ENCODE measurements at regions not wholly inside any gene's neighbourhood (a gene's known extent, or its start where the extent isn't known, plus 50 kb on each side); places are given as distances from the start of the nearest gene placed in this dataset.
A peak's percentile ranks its signal among the peaks of the same experiment; 100 is the strongest.
"Not testable (repeated sequence)": the region's sequence is repeated elsewhere in the genome, so short reads cannot be mapped to it uniquely, and the experiment has no call there.

- H3K27me3 ChIP-seq = no peaks in the 10 kb centered on the region
- no peak for DNase-seq
- H3K4me1 ChIP-seq = peaks cover 0 to 12% of the 10 kb centered on the region in 2 donors
- H3K9me3 ChIP-seq = no peaks in the 10 kb centered on the region
- no peaks in the 10 kb centered on the region for H3K36me3 ChIP-seq
- H3K4me3 ChIP-seq = no peak overlapping the region
- ATAC-seq = peak; percentile 49 to 54
- intact Hi-C loops (cut with DNase I; ENCODE audit: low total_unique reads) (no loop called here), in situ Hi-C loops (cut with MboI; ENCODE audit: low sequenced_read_pairs in 4 of 4) (no loop called here)
- TF ChIP-seq CTCF (IDR thresholded peaks at IDR 0.05 in 4 of 5, conservative IDR thresholded peaks at IDR 0.05 in 1 of 5) (no peak), POLR2A (IDR thresholded peaks at IDR 0.05) (no peak)
- no peak overlapping the region for H3K27ac ChIP-seq
Measured at GRCh38 chr5:38138574-38138973, 119.8 kb upstream of the EGFLAM start.

- H3K27ac ChIP-seq = no peak overlapping the region
- H3K4me1 ChIP-seq = peaks cover 0 to 12% of the 10 kb centered on the region in 2 donors
- no peak for DNase-seq
- intact Hi-C loops (cut with DNase I; ENCODE audit: low total_unique reads) = no loop called here
- no peak for ATAC-seq
- H3K9me3 ChIP-seq = no peaks in the 10 kb centered on the region
- no peak overlapping the region for H3K4me3 ChIP-seq
- H3K27me3 ChIP-seq = no peaks in the 10 kb centered on the region
- H3K36me3 ChIP-seq = no peaks in the 10 kb centered on the region
- TF ChIP-seq POLR2A (IDR thresholded peaks at IDR 0.05) (no peak), CTCF (IDR thresholded peaks at IDR 0.05 in 4 of 5, conservative IDR thresholded peaks at IDR 0.05 in 1 of 5) (no peak)
- in situ Hi-C loops (cut with MboI; ENCODE audit: low sequenced_read_pairs in 4 of 4) = no loop called here
Measured at GRCh38 chr5:38135486-38136039, 122.8 kb upstream of the EGFLAM start.

- intact Hi-C loops (cut with DNase I; ENCODE audit: low total_unique reads) (no loop called here), in situ Hi-C loops (cut with MboI; ENCODE audit: low sequenced_read_pairs in 4 of 4) (no loop called here)
- TF ChIP-seq POLR2A (IDR thresholded peaks at IDR 0.05) (no peak), CTCF (IDR thresholded peaks at IDR 0.05 in 4 of 5, conservative IDR thresholded peaks at IDR 0.05 in 1 of 5) (no peak)
- Histone ChIP-seq H3K27ac (no peak overlapping the region), H3K36me3 (no peaks in the 10 kb centered on the region), H3K27me3 (no peaks in the 10 kb centered on the region), H3K9me3 (no peaks in the 10 kb centered on the region), H3K4me3 (peak overlapping the region in 1 of 4 donors; percentile 16), H3K4me1 (peaks cover 0 to 12% of the 10 kb centered on the region in 2 donors)
- DNase-seq = peak; percentile 4 to 14
- ATAC-seq = peak; percentile 79 to 81
Measured at GRCh38 chr5:38134810-38135209, 123.5 kb upstream of the EGFLAM start.

- H3K4me1 ChIP-seq = peaks cover 0 to 12% of the 10 kb centered on the region in 2 donors
- H3K4me3 ChIP-seq; intact Hi-C loops (cut with DNase I; ENCODE audit: low total_unique reads); H3K36me3 ChIP-seq; in situ Hi-C loops (cut with MboI; ENCODE audit: low sequenced_read_pairs in 4 of 4); DNase-seq; H3K27me3 ChIP-seq; ATAC-seq; H3K9me3 ChIP-seq; H3K27ac ChIP-seq: not testable (repeated sequence)
Measured at GRCh38 chr5:38134294-38134693, 124.1 kb upstream of the EGFLAM start.

GRCh38 chr5:38131686-38132085, 126.7 kb upstream of the EGFLAM start:
- intact Hi-C loops (cut with DNase I; ENCODE audit: low total_unique reads) = no loop called here

More at GRCh38 chr5:38131686-38132085, 126.7 kb upstream of the EGFLAM start:
- Histone ChIP-seq H3K27ac (no peak overlapping the region), H3K4me3 (no peak overlapping the region), H3K9me3 (no peaks in the 10 kb centered on the region), H3K4me1 (peaks cover 0 to 6% of the 10 kb centered on the region in 2 donors), H3K27me3 (no peaks in the 10 kb centered on the region), H3K36me3 (no peaks in the 10 kb centered on the region)
- in situ Hi-C loops (cut with MboI; ENCODE audit: low sequenced_read_pairs in 4 of 4) = no loop called here
- TF ChIP-seq CTCF (IDR thresholded peaks at IDR 0.05 in 4 of 5, conservative IDR thresholded peaks at IDR 0.05 in 1 of 5) (no peak), POLR2A (IDR thresholded peaks at IDR 0.05) (no peak)
- ATAC-seq = no peak
- DNase-seq = no peak

All from gastrocnemius medialis (tissue), 4 donors.